ENCODE measurements at regions not wholly inside any gene's neighbourhood (a gene's known extent, or its start where the extent isn't known, plus 50 kb on each side); places are given as distances from the start of the nearest gene placed in this dataset.
"Not testable (repeated sequence)": the region's sequence is repeated elsewhere in the genome, so short reads cannot be mapped to it uniquely, and the experiment has no call there.

DNA sequence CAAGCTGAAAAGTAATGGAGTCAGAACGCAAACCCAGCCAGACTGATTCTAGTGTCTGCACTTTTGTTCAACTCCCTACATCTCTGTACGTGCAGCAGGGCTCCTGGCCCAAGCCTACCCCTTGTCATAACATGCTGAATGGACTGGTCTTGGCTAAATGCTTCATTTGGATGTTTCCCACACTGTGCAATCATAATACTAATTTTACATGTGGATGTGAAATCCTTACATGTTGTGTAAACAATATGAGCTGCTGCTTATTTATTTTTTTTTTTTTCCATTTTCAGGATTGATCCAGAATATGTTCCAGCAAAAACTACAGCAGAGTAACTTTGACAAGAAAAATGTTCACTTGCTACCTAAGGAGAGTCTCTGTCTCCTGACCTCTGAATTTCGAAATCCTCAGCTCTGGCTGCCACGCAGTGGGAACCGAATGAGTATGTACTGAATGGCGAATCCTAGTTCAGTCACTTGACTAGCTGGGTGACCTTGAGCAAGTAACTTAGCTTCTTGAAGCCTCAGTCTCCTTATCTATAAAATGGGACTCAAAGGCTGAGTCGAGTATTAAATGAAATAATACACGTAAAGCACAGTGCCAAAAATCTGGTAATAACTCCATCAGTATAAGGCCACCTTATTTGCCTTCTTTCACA, 133.4 kb downstream of the EHF start:
- no peak for DNase-seq (ENCODE audit: low spot score)

DNA sequence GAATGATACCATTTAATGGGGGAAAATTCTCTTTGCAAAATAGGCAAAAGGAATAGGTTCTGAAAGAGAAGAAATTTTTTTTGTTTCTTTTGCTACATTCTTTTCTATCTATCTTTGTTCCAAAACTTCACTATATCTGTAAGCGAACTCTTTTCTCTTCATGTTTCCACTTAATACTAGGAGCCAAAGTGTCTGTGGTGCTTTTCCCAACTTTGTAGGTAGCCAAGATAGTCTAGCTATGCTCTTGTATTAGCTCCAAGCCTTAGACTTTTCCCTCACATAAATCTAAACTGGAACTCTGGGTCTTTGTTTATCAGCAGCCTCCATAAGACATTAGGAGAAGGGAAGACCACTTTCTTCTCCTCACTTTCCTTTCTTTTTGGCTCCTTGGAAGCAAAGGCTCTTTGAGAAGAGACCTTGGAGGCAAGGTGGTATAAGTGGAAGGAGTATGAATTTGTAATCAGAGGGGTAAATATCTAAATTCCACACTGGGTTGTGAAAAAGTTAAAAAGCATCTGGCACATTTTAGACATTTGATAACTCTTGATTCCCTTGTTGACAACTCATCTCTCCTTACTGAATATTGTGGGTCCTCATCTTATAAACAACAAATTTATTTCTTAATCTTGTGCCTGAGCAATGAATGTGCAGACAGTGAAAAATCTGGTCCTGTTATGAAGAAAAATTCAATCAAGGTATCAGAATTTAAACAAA, 130.0 kb downstream of the EHF start:
- no peak for DNase-seq (ENCODE audit: low spot score)

DNA sequence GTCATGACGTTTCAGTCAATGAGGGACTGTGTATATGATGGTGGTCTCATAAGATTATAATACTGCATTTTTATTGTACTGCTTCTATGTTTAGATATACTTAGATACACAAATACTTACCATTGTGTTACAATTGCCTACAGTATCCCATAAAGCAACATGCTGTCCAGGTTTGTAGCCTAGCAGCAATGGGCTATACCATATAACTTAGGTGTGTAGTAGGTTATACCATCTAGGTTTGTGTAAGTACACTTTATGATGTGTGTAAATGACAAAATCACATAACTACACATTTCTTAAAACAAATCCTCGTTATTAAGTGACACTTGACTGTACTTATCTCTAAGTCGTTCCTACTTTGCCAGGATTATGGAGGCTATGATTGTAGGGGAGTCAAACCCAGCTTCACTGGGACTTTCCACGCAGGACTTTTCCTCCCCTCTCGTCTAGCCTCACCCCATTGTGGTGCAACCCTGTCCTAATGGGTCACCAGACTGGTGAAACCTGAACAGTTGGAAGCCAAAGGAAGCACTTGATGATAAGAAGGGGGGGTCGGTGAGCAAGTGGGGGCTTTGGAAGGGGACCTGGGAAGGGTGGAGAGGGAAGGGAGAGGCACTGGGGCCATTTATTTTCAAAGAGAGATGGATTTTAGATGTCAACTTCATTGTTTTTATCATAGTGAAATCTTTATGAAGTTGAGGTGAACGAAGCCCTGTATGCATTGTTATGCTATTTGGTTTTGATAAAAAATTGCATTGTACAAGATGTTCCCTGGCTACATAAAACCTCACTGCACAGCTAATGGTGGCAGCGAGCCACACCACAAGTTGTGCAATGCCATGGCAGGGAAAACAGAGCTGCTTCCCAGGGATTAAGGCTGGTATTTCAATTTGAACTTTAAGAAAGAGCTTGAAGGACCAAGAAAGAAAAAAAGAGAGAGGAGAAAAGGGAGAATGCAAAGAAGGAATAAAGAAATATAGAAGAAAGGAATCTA, 129.1 kb downstream of the EHF start:
- peak; percentile 76 for DNase-seq (ENCODE audit: low spot score)

DNA sequence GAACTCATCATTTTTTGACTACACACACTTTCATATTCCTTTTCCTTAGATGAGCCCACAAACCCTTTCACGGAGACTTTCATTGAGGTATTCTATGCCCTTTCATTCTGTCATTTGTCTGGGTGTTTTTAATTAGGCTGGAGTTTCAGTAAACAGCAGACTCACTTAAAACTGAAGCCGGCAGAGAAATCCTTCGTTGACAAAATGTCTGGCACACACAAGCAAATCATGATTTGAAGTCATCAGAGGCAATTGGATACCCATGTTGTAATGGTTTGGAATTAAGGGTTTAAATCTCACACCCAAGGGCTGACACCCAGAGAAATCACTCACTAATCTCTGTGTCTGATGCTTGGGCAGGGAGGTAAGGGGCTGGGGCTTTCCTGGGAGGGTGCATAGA, 127.1 kb downstream of the EHF start:
- DNase-seq (ENCODE audit: low spot score) = no peak

DNA sequence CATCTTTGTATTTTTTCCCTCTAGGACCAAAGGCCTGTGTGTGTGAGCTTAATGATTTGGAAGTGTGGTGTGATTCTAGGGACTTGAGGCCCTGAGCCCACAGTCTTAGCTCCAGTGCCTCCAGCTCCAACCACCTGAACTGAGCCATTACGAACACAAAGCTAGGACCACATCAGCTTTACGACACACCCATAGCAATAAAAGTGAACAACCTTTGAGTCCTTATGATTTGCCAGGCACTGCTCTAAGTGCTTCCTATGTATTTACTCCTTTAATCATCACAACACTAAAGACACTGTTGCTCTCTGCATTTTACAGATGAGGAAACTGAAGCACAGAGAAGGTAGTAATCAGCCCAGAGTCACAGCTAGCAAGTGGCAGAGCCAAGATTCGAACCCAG, 126.4 kb downstream of the EHF start:
- no peak for DNase-seq (ENCODE audit: low spot score)

DNA sequence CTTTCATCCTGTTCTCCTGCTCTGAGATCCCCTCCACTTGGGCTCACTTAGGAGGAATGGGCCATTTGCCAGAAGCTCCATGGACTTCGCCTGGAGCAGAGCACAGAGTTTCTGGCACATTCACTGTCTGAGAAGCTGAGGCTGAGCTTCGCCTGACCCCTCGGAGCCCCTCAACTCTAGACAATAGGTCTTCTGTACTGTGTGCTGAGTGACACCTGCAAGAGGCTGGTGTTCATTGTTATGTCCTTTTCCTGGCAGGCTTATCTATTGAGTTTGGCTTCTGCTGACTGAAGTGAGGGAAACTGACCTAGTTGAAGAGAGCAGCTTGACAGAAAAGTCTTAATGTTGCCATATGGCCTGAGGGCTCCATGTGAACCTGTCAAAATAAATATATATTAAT, 124.3 kb downstream of the EHF start:
- DNase-seq (ENCODE audit: low spot score) = no peak

DNA sequence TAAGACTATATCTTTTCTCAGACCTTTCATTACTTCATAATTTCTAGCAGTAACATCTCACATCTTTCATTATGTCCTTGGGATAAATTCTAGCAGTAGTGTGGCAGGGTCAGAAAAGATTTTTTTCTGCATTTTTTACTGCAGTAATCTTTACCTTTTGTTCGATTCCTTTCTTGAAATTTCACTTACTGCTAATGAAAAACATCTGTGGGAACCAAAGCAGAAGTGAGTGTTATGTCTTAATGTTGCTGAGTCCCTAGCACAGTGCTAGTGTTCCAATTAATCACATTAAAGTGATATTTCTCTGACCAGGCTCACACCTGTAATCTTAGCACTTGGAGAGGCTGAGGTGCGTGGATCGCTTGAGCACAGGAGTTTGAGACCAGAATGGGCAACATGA, 123.6 kb downstream of the EHF start:
- no peak for DNase-seq (ENCODE audit: low spot score)

DNA sequence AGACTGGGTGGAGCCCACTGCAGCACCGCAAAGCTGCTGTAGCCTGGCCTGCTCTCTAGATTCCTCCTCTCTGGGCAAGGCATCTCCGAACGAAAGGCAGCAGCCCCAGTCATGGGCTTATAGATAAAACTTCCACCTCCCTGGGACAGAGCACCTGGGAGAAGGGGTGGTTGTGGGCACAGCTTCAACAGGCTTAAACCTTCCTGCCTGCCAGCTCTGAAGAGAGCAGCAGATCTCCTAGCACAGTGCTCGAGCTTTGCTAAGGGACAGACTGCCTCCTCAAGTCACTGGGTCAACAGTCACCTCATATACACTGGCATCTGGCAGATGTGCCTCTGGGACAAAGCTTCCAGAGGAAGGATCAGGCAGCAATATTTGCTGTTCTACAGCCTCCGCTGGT, 117.3 kb downstream of the EHF start:
- no peak for DNase-seq (ENCODE audit: low spot score)

DNA sequence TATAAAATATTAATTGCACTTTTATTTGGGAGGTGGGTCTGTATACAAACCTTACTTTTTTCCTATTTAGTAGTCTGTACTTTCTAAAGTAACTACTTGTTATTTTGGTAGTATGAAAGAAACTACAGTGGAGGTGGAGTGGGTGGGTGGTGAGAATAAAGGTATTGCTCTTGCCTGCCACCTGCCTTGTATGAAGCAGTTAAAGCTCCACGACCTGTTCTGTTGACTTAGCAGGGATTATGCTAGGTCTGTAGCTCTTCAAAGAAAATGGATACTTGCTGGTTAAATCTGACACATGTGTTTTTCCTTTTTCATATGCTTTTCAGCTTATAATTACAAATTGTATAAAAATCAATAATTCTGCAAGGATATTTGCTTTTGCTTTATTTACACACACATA, 111.9 kb downstream of the EHF start:
- DNase-seq (ENCODE audit: low spot score) = no peak

DNA sequence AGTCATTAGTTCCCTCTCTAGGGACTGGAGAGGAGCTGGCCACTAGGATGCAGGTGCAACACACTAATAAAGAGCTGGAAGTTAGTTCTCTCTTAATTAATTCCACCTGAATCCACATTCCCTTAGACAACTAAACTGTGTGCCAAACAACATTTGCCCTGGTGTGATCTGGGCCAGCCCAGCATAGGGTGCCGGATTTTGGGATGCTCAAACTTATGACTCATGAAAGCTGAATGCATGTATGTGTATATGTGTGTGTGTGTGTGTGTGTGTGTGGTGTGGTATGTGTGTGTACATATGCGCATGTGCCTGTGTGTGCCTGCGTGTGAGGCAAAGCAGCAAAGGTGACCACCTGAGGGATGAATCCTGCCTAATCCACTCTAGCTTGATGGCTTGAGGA, 110.7 kb downstream of the EHF start:
- DNase-seq (ENCODE audit: low spot score) = no peak

DNA sequence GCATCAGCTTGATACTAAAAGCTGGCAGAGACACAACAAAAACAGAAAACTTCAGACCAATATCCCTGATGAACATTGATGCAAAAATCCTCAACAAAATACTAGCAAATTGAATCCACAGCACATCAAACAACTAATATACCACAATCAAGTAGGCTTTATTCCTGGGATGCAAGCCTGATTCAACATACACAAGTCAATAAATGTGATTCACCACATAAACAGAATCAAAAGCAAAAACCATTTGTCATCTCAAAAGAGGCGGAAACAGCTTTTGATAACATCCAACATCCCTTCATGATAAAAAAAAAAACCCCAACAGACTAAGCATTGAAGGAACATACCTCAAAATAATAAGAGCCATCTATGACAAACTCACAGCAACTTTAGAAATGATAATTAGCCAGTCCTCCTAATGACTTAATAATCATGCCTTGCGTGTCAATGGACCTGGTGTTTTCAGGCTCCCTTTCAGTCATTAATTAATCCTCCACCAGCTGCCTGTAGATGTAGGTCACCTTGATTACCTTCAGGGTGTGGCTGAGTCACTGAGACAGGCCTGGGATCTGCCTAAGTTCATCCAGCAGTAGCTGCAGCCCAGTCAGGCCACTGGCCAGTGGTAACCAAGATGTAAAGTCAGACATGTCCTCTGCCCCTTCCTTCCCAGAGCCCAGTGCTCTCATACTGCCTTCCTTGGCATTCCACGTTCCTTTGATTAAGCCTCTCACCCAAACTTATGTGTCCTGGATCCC, 109.8 kb downstream of the EHF start:
- DNase-seq (ENCODE audit: low spot score) = no peak

DNA sequence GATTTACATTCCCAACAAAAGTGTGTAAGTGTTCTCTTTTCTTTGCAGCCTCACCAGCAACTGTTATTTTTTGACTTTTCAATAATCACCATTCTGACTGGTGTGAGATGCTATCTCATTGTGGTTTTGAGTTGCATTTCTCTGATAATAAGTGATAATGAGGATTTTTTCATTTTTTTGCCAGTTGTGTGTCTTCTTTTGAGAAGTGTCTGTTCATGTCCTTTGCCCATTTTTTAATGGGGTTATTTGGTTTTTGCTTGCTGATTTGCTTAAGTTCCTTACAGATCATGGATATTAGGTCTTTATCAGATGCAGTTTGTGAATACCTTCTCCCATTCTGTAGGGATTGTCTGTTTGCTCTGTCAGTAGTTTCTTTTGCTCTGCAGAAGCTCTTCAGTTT, 107.7 kb downstream of the EHF start:
- no peak for DNase-seq (ENCODE audit: low spot score)

DNA sequence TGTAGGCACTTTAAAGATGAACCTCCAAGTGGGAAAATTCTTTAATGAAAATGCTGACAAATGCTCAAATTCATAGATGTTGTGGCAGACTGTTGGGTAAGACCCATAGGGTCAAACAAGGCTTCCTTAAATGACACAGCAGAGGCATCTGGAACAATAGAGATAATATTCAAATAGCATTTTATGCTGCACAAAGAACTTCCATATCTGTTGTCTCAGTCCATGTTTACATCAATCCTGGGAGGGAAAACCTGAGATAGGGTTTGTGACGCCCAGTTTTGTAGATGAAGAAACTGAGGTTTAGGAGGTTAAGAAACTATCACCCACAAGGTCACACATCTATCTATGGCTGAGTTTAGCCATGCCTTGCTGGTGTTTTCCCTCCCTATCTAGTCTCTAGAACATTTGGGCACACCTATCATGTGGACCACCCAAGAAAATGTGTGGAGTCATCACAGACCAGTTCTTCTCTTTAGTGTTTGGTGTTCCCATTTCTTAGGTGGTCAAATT, 106.4 kb downstream of the EHF start:
- DNase-seq (ENCODE audit: low spot score) = no peak

DNA sequence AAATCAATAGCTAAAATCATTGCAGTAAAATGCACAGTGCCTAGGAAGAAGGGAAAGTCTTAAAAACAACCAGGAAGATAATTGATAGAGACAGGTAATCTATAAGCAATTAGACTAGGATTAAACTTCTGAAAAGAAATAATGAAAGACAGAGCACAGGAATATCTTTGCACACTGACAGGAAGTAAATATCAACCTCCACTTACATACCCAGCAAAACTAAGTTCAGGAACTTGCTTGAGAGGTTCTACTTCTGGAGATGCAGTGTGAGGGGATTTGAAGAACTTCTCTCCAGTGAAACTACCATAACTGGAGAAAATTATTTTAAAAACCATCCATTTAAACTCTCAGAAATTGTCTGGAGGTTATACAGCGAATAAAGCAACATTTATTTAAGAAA, 104.1 kb downstream of the EHF start:
- DNase-seq (ENCODE audit: low spot score) = no peak

DNA sequence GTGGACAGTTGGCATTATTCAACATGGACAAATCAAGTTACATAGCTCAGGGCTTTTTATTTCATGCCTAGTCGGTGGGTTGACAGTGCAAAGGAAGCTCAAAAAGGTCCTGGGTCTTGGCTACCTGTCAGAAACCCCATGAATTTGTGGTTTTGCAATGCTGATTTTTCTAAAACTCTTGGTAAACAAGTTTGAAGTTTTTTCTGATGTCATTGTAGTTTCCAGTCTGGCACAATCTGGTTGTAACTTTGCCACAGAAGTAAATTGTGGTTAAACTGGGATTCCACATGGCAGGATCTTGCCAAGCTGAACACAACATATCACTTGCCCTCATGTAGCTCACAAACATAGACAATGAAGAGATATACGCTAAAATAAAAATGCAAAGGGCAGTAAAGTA, 100.8 kb downstream of the EHF start:
- peak; percentile 17 for DNase-seq (ENCODE audit: low spot score)

DNA sequence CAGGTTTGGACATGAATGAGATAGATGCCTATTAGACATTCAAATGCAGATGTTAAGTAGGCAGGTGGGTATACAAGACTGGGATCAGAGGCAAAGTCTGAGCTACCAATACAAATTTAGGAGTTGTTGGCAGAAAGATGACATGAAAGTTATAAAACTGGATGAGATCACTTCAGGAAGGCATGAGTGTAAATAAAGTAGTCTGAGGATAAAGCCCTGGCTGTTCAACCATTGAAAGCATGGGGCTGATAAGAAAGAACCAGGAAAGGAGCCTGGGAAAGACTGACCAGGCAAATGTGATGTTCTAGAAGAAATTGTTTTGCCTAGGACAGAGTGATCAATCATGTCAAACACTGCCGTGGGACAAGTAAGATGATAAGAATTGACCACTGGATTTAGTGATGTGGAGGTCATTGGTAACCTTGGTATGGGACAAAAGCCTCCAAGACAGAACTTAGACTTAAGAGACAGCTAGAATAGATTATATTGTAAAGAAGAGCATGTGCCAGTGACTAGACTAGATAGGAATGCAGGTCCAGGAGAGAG, 98.5 kb downstream of the EHF start:
- no peak for DNase-seq (ENCODE audit: low spot score)

DNA sequence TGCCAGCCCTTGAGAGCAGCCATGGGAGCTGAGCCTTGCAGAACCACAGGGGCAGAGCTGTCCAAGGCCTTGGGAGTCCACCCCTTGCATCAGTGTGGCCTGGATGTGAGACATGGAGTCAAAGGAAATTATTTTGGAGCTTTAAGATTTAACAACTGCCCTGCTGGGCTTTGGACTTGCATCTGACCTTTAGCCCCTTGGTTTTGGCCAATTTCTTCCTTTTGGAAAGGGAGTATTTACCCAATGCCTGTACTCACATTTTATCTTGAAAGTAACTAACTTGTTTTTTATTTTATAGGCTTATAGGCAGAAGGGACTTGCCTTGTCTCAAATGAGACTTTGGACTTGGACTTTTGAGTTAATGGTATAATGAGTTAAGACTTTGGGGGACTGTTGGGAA, 92.7 kb downstream of the EHF start:
- DNase-seq (ENCODE audit: low spot score) = not testable (repeated sequence)

All from AG08396 (cell line).